GM12878 (cell line): ENCODE measurements at regions not wholly inside any gene's neighbourhood (a gene's known extent, or its start where the extent isn't known, plus 50 kb on each side); places are given as distances from the start of the nearest gene placed in this dataset.

Source experiments
- CTCF ChIP-seq, 3 experiments: IDR thresholded peaks in 2 of 3; conservative IDR thresholded peaks in 1 of 3; 2 replicates each; pipeline ENCODE4 v1.5.1; 2011; ENCODE audit warnings: low read depth in 3 of 3, low read length in 3 of 3, mild to moderate bottlenecking in 3 of 3, control low read depth in 2 of 3, moderate library complexity in 2 of 3, inconsistent platforms in 1 of 3, mixed read lengths in 1 of 3; ENCODE audit not compliant: control insufficient read depth in 2 of 3, insufficient read depth in 1 of 3; ENCODE audit errors: extremely low read depth in 1 of 3
- IKZF1 ChIP-seq: fragments of 450-650 bp; conservative IDR thresholded peaks from 2 replicates; pipeline ENCODE4 v1.6.1; 2017; ENCODE audit warnings: antibody characterized with exemption, mild to moderate bottlenecking
- MXI1 ChIP-seq: fragments of 150-350 bp; IDR thresholded peaks from 2 replicates; pipeline ENCODE4 v1.6.1; 2011; ENCODE audit warnings: low read depth, mild to moderate bottlenecking, inconsistent platforms, low read length, improper control_type of control experiment
- NRF1 ChIP-seq: conservative IDR thresholded peaks from 2 replicates; pipeline ENCODE4 v1.6.1; 2011; ENCODE audit warnings: mild to moderate bottlenecking, low read depth, low read length, improper control_type of control experiment
- POLR2AphosphoS5 ChIP-seq: IDR thresholded peaks from 2 replicates; pipeline ENCODE4 v1.6.1; 2011; ENCODE audit warnings: mild to moderate bottlenecking, low read length, inconsistent platforms

DNA sequence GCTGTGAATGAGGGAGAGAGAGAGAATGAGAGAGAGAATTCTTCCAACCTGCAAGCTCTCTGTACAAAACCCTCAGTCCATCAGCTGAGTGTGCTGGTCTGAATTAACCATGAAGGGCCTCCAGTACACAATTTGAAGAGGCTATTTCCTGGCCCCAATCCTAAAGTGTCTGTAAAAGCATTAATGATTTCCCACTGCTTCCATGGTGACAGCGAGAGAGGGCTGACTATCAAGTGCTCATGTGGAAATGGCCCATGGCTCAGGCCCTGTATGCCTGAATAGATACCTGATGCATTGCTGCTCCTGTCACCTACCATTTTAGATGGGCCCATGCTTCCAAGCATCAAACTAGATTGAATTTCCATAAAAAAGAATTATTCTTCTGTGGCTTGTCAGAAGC, 592.4 kb downstream of the KIF4B start:
- no peak for TF ChIP-seq NRF1
- TF ChIP-seq CTCF (IDR thresholded peaks at IDR 0.05 in 2 of 3, conservative IDR thresholded peaks at IDR 0.05 in 1 of 3; ENCODE audit: control insufficient read depth in 2 of 3, extremely low read depth in 1 of 3, insufficient read depth in 1 of 3, low read depth in 3 of 3, low read length in 3 of 3) = no peak
- no peak for TF ChIP-seq IKZF1
- no peak for TF ChIP-seq POLR2AphosphoS5
- TF ChIP-seq MXI1 = no peak
